ENCODE measurements at regions not wholly inside any gene's neighbourhood (a gene's known extent, or its start where the extent isn't known, plus 50 kb on each side); places are given as distances from the start of the nearest gene placed in this dataset.

DNA sequence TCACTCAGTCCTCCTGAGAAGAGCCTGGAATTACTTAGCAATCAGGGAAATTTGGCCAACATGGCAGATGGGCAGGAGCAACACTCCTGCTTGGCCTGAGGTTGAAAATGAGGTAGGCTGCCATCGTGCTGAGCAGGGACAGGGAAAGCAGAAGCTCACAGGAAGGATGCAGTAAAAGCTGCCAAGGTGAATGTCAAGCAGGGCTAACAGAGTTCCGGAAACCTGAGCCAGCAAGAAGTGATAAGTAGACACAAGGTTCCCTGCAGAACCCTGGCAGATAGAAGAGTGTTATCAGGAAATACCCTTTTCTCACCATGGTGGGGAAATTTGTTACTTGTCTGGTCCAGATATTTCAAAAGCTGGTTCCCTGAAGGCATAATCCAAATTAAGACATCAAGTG, 454.3 kb upstream of the MEX3C start:
- no peak for DNase-seq

DNA sequence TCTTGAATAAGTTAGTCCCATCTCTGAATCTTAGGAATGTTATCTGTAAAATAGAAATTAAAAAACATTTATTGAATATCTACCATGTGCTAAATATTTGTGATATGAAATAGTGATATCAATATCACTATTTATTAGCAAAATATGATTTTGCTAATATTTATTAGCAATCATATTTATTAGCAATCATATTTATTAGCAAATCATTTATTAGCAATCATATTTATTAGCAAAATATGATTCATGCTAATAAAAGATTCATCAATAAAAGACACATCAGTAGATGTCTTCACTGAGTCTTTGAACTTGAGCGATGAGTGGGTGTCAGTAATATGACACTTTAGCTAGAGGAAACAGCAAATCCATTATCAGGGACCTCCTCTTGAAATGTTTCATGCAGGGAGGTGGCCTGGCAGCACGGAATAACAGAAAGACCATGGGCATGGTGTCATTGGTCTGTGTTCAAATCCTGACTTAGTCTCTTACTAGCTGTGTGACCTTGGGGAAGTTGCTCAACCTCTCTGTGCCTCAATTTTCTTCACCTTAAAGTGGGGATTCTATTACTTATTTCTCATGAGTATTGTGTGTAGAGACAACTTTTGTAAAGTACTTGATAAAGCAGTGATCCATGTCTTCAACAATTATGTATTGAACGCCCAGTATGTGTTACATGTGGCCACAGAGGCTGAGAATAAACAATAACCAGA, 456.2 kb upstream of the MEX3C start:
- no peak for DNase-seq

DNA sequence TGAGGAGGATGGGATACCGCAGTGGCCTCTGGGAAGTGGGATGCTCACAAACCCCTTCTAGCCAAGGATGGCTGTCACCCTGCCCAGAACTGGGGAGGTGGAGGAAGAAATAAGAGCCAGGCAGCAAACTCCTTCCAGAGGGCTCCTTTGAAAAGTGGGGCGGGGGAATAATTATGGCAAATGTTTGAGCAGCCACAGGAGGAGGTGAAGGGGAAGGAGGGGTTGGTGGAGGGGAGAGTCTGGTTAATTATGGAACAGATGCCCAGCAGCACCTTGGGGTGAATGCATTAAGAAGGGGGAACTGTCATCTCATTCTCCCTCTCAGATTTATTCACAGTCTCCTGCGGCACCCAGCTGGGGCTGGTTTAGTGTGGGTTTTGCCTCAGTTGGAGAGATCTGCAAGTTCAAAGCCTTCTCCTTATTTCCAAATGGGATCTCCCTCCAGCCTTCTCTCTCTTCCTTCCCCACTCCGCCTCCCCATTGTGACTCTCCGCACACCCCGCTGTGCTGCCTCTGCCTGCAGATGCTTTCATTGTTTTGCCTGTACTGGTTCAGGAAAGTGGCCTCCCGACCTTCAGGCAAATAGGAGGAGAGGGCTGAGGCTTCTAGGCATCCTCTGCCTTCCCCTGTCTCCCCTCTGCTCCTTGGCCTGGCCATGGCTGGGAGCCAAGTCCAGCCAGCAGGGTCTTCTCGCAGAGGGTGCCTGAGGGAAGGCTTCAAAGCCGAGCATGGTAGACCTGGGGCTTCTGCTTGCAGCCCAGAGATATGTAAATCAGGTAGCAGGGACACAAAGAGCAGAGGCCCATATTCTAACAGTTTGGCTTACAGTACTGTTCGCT, 457.2 kb upstream of the MEX3C start:
- no peak for DNase-seq

DNA sequence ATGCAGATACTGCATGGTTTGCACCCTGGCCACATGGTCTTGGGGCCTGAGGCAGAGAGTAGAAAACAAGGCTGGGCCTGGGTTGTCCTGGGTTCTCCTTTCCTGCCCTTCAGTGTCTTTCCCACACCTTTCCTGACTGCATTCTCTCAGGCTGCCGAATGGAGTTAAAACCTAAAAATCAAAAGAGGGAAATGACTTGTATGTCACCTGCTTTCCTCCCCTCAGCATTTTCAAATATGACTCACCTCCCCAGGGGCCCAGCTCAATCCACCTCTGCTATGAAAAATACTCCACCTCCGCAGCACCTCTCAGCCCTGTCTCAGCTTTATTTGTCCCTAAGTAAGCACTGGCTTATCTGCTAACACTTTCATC, 457.8 kb upstream of the MEX3C start:
- DNase-seq, result no peak

DNA sequence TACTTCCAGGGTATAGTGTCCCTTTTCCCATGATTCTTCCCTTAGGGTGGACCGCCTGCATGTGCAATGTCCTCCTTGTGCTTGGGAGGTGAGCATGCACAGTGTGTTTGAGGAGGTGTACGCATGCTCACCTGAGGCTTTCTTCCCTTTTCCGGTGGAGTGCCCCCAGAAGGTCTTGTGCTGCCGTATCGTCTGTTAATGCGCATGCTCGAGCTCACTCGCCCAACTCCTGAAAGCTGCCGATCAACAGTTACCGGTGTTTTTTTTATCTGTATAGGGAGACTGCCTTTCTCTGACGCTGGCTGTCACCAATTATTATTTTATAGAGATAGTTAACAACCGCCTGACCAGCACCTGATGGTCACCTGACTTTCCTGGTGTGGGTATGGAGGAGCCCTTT, 458.8 kb upstream of the MEX3C start:
- no peak for DNase-seq

DNA sequence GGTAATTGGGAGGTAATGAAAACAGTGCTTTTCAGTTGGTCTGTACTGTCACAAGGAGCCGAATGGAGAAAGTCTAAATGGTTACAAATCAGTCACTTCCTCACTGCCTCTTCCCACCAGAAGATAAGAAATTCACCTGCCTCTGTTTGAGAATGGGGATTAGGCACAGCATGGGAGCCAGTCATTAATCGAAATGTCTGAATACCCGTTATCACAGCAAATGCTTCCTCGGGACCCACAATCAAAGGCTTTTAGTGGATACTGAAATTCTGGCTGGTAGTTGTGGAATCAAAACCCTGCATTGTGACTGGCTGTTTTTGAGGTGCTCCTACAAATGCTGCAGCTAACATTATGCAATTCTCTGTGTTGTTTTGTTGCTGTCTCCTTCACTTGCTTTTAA, 461.0 kb upstream of the MEX3C start:
- no peak for DNase-seq

DNA sequence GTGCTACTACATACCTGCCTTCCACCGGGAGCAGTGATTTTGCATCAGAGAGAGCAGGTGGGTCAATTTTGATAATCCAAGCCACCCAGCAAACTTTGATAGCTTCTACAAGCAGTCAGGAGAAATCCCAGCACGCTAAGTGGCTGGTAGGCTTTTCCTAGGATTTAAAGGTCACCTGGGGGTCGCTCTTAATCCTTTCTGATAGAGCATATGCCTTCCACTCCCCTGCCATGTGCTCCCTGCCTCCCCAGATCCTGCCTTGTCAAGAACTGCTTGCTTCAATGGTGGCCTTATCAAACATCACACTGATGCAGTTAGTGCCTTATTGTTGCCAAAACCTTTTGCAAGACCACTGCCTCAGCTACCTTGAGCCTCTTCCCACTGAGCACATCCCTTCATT, 462.3 kb upstream of the MEX3C start:
- no peak for DNase-seq

DNA sequence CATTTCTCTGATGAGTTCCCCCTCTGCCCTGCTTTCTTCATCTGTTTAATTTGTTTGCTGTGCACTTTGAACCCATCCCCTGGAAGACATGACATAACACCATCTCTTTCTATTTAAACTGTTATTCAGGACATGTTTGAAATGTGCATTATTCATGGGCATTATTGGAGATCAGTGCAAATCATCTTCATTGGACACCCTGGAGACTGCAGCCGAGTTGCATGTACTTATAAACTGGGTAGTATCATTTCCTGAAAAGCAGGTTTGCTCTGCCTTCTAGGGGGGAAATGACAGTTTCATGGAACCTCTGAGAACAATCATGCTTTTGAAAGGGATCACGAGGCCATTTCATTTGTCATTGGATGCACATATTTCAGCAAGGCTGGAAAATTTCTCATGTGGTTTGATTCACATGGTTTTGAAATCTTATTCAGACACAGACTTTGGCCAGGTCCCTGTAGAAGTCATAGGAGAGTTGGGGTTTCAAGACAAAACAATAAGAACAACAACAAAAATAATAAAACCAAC, 462.8 kb upstream of the MEX3C start:
- no peak for DNase-seq

DNA sequence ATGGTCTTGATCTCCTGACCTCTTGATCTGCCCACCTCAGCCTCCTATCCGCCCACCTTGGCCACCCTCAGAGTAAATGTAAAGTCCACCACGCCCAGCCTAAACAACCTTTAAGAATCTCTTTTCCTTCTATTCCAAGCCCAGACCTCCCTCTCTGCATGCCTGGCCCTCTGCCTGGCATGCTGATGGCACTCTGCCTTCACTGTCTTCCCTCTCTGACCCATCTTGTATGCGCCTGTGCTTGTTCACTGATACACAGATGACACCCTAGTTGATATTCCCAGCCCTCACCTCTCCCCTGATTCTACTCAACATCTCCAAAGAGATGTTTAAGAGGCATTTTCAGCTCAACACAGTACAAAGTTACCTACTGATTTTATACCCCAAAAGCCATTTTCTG, 466.8 kb upstream of the MEX3C start:
- no peak for DNase-seq

DNA sequence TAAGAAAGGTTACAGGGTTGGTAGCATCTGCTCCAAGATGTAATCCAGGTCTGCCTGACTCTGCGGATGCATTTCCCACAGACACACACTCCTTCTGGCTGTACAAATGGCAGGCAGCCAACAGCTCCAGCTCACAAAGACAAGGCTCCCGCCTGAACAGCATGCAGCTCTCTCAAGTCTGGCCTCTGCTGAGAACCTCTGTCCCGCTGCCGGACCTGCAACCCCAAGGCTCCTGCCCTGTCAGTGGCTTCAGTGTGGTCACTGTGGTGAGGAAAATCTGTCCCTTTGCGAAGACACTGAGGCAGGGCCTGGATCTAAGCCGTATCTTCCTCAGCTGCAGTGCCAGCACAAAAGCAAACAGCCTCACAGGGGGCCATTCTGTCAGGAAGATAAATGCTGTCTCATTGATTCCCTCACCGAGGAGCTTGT, 469.3 kb upstream of the MEX3C start:
- peak; percentile 31 for DNase-seq

DNA sequence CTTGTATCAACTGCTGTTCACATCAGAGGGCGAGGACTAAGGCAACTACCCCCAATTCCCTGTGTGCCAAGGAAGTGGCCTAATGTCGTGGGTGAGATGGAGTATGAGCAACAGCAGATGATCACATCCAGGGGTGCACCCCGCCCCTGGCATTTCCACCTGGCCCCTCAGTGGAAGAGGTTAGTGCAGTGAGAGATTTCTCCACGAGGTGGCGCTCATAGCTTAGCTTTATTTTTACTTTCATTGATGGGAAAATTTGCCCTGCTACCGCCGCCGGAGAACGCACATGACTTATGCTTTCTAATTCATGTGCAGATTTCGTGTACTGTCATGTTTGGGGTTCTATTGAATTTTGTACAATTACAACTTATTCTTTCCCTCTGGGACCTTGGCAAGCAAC, 470.6 kb upstream of the MEX3C start:
- DNase-seq, result peak; percentile 52

DNA sequence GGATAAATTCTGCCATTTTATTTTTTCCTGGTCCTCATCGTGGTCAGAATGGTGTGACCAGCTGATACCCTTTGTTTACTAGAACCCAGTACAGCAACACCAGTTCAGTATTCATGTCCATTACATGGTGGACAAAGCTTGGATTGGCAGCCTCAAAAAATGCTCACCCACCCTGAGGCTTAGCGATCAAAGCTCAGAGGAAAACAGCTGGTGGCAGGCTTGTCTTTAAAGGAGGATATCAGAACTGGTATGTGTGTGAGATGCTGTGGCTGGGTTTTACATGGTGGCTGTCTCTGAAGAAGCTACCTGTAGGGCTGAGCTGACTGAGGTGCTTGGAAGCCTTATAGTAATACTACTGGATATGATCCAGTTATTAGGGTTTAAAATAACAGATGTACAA, 471.1 kb upstream of the MEX3C start:
- DNase-seq, result no peak

DNA sequence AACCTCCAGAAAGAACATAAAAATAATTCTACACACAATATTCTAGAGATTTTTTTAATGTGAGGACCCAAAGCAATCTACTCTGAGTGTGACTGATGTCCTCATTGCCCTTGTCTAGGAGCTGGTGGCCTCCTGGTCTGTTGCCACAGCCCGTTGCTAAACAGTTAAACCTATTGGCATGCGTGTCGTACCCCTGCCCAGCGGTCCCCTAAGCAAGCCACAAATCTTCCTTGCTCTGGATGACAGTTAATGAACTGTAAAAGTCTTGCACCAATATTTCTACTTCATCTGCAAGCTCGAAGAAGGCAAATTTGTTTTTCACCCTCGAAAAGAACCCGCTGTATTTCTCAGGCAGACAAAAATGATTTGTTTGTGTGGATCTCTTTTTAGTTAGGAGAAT, 489.1 kb upstream of the MEX3C start:
- peak; percentile 48 for DNase-seq

DNA sequence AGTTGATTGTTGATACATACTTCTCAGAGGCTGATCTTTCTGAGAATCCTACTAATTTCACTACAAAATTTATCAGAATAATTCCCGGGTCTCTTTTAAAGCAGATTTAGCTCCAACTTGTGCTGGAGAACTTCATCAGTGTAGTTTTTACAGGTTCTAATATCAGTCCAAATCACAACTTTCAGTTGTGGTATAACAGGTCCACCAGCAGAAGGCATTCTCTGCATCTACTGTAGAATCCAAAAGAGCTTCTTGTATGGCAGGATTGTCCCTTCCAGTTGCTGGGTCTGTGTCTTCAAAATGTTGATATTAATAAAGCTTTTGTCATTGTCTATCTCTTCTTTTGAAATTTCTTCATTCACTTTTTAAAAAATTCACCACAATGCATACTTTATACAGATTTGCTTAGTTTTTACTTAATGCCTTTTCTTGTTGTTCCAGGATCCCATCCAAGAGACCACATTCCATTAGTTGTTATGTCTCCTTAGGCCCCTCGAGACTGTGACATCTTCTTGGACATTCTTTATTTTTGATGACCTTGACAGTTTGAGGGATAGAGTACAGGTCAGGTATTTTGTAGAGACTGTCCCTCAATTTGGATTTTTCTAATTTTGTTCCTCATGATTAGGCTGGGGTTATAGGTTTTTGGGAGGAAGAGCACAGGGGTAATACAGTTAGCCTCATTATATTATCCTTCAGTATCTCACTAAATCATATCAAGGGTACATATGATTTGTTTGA, 490.5 kb upstream of the MEX3C start:
- DNase-seq, result no peak

DNA sequence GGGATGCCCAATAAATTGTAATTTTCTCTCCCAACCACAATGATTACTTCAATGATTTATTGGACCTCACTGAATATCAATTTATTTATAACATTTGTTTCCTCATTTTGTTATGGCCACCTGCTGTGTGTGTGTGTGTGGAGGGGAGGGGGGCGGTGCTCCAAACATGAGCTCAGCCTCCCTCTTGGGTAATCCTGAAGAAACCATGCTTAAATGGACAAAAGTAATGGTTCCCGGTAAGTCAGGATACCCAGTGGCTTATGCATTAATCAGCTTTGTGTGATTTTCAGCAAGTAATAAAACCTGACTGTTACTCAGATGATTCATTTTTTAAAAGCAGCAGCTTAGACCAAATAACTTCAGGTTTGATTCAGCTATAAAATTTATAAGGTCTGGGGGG, 495.1 kb upstream of the MEX3C start:
- DNase-seq, result no peak

DNA sequence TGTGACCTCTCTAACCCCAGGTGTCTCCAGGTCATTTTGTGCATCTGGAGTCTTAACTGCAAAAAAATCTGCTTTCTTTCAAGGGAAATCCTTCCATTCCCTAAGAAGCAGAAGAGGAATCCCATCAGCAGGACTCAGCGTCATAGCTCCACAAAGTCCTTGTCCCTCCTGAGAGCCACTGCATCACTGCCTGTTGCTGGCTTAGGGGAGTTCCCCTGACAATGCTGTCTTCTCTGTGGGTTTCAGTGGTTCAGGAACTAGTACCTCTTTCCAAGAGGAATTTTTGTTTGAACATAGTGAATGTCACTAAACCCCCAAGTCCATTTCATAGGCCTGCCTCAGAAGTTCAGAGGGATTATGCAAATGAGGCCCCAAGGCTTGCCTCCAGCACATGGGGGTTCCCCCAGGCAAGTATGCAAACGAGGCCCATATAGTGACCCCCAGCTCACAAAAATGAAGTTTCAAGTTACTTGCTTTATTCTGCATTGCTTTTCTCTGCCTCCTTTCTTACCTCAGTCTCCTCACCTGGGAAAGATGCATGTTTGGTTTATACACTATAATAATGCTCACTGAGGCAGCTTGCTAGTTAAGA, 513.9 kb upstream of the MEX3C start:
- DNase-seq, result no peak

DNA sequence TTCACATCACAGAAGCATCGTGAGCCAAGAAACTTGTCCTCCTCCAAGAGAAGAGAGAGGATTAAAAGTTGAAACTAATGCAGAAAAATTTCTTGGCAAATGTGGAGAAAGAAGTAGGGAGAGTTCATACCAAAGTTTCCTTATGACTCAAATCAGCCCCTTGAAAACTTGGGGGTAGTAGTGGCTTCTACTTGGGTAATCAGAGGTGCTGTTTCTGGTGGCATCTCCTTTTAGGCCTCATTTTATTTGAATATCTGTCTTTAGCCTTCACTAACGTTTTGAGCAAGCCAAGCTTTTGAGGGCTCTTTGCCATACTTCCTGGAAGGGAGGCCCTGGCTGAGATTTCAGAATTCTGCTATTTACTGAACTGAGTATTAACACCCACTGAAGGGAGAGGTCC, 515.3 kb upstream of the MEX3C start:
- DNase-seq, result no peak

DNA sequence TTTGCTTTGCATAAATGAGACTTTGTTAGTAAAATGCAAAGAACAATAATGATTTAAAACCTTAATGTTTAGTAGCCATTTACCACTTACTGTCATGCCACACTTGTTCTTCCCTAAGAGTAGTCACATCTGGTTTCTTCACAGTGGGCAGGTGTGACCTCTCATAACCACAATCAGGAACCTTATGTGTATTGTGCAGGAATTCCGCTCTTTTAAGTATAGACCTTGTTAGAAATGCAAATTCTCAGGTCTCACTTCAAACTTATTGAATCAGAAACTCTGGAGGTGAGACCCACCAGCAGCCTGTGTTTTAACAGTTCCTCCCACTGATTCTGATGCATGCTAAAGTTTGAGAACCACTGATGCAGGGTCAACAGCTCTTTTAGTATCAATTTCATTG, 518.8 kb upstream of the MEX3C start:
- no peak for DNase-seq

DNA sequence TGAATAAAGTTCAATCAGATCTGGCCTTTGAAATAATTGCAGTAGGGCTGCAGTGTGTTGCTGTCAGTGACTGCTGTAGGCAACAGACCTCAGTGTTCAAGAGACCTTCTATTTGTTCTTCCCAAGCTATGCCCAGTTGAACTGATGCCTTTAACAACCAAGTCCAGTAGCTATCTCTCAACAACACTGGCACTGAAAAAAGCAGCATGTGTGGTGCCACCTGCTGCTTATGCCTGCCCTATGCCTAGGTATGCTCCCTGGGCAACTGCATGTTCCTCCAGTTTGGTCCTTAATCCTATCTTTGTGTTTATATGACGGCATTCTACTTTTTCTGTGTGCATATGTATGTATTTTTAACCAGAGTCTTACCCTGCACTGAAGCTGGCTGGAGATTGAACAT, 523.9 kb upstream of the MEX3C start:
- DNase-seq, result no peak

DNA sequence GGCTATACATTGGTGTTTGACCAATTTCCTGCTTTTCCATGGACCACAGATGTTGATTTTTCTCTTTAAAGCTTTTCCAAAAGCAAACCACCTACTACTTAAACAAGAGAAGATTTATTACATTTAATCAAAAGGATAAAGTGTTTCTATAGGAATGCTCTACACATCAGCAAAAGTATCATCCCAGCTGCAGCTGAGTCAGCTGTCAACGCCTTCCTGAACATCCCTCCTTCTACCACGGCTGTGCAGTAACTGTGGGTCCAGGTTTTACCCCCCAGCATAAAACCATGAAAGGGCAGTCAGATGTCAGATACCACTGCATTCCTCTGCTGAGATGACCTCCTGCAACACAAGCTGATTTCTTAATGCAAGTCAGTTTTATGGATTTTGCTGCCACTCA, 524.5 kb upstream of the MEX3C start:
- DNase-seq, result no peak

DNA sequence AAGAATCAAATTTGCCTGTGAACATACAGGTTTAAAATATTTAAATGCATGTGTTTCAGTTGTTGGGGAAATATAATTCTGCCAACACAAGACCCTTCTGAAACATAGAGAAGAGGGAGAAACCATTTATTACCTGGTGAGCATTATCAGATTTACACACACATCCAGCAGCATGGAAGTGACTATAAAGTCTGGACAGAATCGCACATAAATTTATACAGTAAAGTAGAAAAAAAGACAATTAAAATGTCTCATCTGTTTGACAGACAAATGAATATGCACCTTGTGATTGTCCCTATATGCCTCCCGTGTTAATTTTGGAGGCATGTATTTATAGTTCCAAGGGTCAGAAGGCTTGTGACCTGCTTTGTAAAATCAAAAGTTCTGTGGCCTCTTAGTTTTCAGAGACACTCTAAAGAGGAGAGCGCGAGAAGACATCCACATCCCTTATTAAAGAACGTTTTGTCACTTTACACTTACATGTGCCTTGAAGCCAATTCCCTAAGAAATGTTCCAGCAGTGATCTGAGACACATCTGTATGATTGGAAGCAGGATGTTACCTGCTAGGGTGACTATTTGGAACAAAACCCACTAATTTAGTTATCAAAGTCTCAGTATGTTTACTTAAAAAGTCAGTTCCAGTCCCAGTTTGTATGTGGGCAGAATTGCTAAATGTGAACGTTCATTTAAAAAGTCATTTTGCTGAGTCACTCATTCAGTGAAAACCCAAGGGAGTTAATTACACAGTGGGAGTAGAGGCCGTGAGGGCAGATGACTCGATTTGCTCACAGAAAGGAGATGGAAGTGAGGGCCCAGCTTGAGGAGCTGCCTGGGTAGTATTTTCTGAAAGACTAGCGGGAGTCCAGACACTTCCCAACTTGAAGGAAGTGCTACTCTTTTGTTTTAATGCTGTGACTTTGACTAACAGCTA, 527.6 kb upstream of the MEX3C start:
- DNase-seq, result peak; percentile 8

All from renal pelvis (tissue), 1 donor.